ENCODE measurements at regions not wholly inside any gene's neighbourhood (a gene's known extent, or its start where the extent isn't known, plus 50 kb on each side); places are given as distances from the start of the nearest gene placed in this dataset.
"Not testable (repeated sequence)": the region's sequence is repeated elsewhere in the genome, so short reads cannot be mapped to it uniquely, and the experiment has no call there.

GRCh38 chr16:56019274-56019673 is 144.1 kb upstream of the CES5A start:
- DNase-seq (ENCODE audit: low read depth) = no peak

- DNase-seq (ENCODE audit: low read depth) = peak; percentile 28
These were observed 138.9 kb upstream of the CES5A start for GRCh38 chr16:56013962-56014552.

DNA sequence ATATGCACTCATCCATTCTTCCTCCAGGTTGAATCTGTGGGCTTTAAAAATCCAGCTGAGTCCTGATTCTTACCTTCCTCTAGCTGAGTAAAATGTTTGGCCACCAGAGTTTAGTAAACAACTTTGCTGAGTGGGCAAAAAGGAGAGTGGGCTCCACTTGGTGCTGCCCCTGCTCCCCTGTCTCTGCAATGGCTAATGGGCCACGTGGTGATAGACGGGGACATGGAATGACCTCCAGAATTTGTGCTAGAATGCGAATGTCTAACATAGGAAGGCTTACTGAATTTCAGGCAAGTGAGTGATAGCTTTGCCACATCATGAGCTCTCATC is 137.3 kb upstream of the CES5A start:
- DNase-seq (ENCODE audit: low read depth) = no peak

DNA sequence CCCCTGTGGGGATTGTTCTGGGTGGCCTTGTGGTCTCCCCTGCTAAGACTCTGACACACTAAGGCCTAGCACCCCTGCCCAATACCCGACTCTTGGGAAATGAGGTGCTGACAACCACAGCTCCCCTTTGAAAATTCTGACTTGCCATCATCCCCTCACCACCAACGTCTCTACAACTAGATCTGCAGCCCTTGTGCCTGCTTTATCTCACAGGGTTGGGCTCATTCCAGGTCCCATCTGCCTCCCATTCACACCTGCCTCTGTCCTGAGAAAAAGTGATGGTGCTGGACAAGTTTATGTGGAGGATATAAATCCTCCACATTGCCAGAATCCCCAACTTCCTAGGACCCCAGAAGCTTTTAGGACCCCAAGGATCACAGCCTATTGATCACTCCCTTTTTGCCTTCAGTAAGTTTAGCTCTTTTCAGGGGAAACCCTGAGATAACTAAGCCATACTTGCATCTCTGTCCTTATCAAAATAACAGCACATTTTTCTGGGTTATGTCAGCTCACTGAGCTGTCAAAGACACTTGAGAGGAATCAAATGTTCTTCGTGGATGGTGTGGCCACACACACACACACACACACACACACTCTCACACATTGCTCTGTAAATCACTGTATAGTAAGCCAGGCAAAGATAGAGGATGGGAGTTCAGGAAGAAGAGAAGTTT is 136.8 kb upstream of the CES5A start:
- no peak for DNase-seq (ENCODE audit: low read depth)

DNA sequence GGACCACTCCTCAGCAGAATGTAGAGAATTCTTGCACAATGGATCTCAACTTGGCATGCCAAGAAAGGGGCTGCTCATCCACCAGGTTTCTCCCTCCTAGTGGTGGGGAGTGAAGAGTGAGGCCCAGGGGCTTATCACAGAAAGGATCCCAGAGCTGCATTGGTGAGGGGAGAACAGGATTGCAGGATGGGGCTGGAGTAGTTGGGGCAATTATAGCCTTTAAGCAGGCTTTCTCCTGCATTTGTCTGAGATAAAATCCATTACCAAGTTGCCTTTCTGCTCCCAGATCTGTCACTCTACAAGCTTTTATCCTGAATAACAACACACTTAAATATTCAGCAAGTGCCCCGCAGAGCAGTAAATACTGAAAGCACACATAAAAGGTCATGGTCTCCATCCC is 130.8 kb upstream of the CES5A start:
- no peak for DNase-seq (ENCODE audit: low read depth)

DNA sequence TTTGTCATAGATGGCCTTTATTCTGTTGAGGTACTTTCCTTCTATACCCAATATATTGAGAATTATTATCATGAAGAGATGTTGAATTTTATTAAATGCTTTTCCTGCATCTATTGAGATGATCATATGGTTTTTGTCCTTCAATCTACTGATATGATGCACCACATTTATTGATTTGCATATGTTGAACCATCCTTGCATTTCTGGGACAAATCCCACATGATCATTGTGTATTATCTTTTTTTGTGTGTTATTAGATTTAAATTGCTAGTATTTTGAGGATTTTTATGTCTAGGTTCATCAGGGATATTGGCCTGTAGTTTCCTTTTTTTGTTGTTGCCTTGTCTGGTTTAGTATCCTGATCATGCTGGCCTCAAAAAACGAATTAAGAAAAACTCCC is 124.5 kb upstream of the CES5A start:
- DNase-seq (ENCODE audit: low read depth) = no peak

DNA sequence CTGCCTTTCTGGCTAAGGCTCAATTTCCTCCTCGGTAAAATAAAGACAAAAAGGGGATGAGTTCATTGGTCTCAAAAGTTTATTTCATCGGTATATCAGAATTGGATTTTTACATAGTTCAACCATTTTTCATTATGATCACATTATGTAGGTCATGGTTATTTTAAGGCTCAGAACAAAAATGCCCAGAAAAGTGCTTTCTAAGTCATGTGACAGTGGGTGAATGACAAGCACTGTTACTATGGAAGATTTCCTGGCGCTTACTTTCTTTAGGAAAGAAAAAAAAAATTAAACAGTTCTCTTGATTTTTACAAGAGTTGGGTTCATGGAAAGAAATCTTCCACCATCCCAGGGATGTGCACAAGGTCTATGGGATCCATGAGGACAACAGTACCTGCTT is 117.9 kb upstream of the CES5A start:
- DNase-seq (ENCODE audit: low read depth) = no peak

DNA sequence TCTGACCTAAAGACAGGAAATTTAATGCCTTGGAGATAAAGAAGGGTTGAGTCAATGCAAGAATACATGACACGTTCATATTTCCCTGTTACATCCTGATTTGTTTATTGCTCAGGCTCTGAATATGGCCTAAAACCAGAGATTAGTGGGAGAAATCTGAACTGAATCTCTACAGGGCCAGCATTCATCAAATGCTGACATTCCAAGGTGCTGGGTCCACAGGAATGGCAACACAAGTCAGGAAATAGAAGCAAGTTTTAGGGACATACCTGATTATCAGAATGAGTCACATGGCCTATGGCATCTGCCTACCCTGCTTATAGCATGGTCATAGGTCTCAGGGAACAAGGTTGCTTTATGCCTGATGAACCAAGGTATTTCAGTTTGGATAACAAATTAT is 117.4 kb upstream of the CES5A start:
- no peak for DNase-seq (ENCODE audit: low read depth)

- DNase-seq (ENCODE audit: low read depth) = no peak
These were observed 116.7 kb upstream of the CES5A start for GRCh38 chr16:55991843-55992242.

- DNase-seq (ENCODE audit: low read depth) = no peak
These were observed 114.4 kb upstream of the CES5A start for GRCh38 chr16:55989569-55989907.

DNA sequence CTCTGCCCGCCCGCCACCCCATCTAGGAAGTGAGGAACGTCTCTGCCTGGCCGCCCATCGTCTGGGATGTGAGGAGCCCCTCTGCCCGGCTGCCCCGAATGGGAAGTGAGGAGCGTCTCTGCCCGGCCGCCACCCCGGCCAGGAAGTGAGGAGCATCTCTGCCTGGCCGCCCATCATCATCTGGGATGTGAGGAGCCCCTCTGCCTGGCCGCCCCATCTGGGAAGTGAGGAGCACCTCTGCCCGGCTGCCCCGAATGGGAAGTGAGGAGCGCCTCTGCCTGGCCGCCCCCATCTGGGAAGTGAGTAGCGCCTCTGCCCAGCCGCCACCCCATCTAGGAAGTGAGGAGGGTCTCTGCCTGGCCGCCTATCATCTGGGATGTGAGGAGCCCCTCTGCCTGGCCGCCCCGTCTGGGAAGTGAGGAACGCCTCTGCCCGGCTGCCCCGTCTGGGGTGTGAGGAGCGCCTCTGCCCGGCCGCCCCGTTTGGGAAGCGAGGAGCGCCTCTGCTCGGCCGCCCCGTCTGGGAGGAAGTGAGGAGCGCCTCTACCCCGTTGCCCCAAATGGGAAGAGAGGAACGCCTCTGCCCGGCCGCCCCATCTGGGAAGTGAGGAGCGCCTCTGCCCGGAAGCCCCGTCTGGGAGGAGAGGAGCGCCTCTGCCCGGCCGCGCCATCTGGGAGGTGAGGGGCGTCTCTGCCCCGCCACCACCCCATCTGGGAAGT is 113.8 kb upstream of the CES5A start:
- DNase-seq (ENCODE audit: low read depth) = not testable (repeated sequence)

GRCh38 chr16:55988013-55988412 is 112.8 kb upstream of the CES5A start:
- DNase-seq (ENCODE audit: low read depth) = no peak

GRCh38 chr16:55982597-55982996 is 107.4 kb upstream of the CES5A start:
- DNase-seq (ENCODE audit: low read depth) = no peak

- no peak for DNase-seq (ENCODE audit: low read depth)
These were observed 106.4 kb upstream of the CES5A start for GRCh38 chr16:55981557-55981956.

DNA sequence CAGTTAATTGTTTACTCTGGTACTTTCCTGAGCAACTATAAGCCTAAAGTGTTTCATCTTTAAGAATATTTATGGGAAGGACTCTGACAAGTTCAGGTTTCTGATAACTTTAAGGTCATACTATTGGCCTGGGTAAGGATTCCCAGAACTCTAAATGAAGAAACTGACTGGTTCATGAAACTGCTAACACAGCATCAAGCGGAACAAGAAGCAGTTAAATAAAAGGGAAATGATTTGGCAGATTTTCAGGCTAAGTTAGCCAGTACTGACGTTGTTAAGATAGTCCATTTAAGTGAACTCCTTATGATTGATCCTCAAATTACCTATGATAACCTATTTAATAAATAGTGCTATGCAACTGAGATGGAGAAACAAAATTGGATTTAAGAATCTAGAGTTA is 101.6 kb upstream of the CES5A start:
- DNase-seq (ENCODE audit: low read depth) = no peak

DNA sequence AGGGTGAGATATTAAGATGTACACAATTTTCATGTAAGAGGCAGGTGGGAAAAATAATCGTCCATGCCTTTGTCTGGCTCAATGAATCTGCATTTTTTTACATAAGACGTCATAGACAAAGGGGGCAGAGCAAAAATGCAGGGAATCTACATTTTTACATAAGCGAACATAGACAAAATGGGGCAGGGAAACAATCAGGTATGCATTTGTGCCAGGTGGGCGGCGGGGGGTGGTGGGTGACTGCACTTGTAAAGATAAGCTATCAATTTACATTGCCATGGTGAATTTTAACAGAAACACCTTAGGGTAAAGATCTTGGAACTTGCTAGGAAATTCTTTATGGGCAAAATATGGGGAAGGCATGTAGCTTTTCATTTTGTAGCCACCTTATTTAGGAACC is 96.3 kb upstream of the CES5A start:
- DNase-seq (ENCODE audit: low read depth) = no peak

DNA sequence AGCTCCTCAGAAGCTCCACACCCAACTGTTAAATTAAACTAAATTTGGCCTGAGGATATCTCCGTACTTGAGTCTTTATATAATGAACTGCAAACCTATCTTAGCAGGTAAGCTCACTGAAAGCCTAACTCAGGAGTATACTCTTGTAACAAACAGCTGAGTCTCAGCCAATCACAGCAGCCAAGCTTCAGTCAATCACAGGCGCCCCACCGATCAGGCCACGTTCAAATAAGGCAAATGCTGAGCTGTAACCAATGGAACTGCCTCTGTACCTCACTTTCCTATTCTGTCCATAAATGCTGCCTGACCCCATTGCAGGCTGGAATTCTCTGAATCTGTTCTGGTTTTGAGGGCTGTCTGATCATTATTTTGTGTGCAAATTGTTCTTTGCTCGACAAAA is 93.0 kb upstream of the CES5A start:
- DNase-seq (ENCODE audit: low read depth) = no peak

- no peak for DNase-seq (ENCODE audit: low read depth)
These were observed 89.8 kb upstream of the CES5A start for GRCh38 chr16:55964923-55965475.

DNA sequence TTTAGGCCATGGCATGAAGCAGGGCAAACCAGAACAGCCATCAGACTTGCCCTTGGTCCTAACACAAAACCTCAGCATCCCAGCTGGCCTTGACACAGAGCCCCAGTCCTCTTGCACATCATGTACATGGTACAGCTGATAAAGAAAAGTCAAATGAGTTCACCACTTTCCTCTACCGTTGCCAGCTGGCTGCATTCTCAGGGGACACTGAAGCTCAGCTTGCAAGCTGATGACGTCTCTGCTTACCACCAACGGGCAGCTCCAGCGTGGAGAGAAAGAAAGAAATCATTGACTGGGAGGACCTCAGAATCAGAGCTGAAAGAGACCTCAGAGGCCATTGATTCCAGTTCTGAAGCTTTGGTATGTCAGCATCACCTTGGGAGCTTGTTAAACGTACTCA is 80.7 kb upstream of the CES5A start:
- DNase-seq (ENCODE audit: low read depth) = peak; percentile 30

DNA sequence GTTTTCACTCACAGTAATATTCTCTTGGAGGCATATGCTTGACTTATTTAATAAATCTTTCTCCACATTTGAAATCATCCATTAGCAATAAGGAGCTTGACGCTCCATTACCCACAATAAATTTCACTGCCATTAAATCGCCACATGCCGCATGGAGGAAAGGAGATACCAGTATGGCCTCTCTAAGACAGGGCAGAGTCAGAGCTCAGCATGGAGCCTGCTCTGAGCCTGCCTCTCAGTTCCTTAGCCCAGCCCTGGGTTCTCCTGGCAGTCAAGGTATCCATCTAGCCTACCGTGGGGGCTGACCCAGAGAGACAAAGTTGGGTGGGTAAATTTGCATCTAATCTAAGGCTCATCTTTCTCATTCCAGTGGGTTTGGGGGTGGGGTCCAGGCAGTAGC is 80.3 kb upstream of the CES5A start:
- DNase-seq (ENCODE audit: low read depth) = no peak

DNA sequence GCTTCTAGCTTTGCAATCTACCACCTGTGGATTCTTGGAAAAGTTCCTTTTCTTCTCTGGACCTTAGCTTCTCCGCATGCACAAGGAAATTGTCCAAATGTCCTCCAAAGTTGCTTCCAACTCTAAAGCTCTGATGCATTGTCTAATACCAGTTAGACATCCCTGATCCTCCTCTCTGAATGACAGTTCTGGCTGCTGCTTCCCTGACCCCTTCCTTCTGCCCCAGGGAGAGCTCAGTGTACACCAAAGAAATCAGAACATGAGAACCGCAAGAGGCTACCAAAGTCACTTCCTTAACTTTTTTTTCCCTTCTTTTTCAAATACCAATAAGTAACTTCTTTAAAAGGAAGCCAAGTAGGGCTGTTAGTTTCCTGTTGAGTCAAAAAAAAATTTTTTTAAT is 79.7 kb upstream of the CES5A start:
- no peak for DNase-seq (ENCODE audit: low read depth)

GRCh38 chr16:55949518-55949917 is 74.3 kb upstream of the CES5A start:
- peak; percentile 87 for DNase-seq (ENCODE audit: low read depth)

- DNase-seq (ENCODE audit: low read depth) = peak; percentile 36
These were observed 73.1 kb upstream of the CES5A start for GRCh38 chr16:55948230-55948629.

Data from Daoy (cell line).